C4-2B (cell line): ENCODE measurements at regions not wholly inside any gene's neighbourhood (a gene's known extent, or its start where the extent isn't known, plus 50 kb on each side); places are given as distances from the start of the nearest gene placed in this dataset.

ENCODE experiments used
- H3K27ac ChIP-seq: fragments of 450-650 bp; 2 replicates; pipeline ENCODE4 v1.5.1; 2017
- ZFX ChIP-seq: fragments of 450-650 bp; IDR thresholded peaks from 2 replicates; pipeline ENCODE4 v1.6.1; 2017
- TF ChIP-seq, protein P1 (sequence below): fragments of 450-650 bp; conservative IDR thresholded peaks from 2 replicates; pipeline ENCODE4 v1.5.1; 2017; ENCODE audit warnings: mild to moderate bottlenecking

DNA sequence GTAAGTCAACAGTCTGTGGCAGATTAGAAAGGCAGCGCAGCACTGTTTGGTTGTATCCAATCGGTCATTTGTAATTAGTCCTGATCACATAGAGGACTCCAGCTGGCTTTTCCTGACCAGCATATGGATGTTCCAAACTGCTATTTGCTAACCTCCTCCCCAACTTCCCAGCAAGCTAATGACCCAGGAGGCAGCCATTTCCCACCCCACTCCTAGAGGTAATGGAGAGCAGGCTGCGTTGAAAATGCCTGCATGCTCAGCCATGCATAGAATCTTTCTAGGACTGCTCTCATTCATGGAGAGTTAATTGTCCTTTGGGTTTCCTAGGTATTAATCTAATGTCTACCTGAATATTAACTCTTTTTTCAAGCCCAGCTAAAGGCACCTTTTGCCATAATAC lies 850.6 kb upstream of the WWC1 start:
- no peak for TF ChIP-seq ZFX
- TF ChIP-seq, protein P1, sequence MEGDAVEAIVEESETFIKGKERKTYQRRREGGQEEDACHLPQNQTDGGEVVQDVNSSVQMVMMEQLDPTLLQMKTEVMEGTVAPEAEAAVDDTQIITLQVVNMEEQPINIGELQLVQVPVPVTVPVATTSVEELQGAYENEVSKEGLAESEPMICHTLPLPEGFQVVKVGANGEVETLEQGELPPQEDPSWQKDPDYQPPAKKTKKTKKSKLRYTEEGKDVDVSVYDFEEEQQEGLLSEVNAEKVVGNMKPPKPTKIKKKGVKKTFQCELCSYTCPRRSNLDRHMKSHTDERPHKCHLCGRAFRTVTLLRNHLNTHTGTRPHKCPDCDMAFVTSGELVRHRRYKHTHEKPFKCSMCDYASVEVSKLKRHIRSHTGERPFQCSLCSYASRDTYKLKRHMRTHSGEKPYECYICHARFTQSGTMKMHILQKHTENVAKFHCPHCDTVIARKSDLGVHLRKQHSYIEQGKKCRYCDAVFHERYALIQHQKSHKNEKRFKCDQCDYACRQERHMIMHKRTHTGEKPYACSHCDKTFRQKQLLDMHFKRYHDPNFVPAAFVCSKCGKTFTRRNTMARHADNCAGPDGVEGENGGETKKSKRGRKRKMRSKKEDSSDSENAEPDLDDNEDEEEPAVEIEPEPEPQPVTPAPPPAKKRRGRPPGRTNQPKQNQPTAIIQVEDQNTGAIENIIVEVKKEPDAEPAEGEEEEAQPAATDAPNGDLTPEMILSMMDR, result no peak
- H3K27ac ChIP-seq, result no peak overlapping the region

GRCh38 chr5:167442922-167443321 lies 848.5 kb upstream of the WWC1 start:
- TF ChIP-seq, protein P1, result no peak
- TF ChIP-seq ZFX, result no peak
- H3K27ac ChIP-seq, result no peak overlapping the region

GRCh38 chr5:167447466-167448375 lies 843.7 kb upstream of the WWC1 start:
- H3K27ac ChIP-seq, result peak overlapping the region; percentile 36; the same call in 1 of the 2 replicates
- TF ChIP-seq ZFX, result no peak
- TF ChIP-seq, protein P1, result no peak; the same call in 1 of the 2 replicates

- H3K27ac ChIP-seq, result peak overlapping the region; percentile 36; the same call in 1 of the 2 replicates
- TF ChIP-seq, protein P1, result no peak
- TF ChIP-seq ZFX, result no peak
Measured at GRCh38 chr5:167448376-167448775, 843.1 kb upstream of the WWC1 start.

GRCh38 chr5:167451076-167451475 lies 840.4 kb upstream of the WWC1 start:
- H3K27ac ChIP-seq, result no peak overlapping the region
- TF ChIP-seq, protein P1, result no peak
- TF ChIP-seq ZFX, result no peak

DNA sequence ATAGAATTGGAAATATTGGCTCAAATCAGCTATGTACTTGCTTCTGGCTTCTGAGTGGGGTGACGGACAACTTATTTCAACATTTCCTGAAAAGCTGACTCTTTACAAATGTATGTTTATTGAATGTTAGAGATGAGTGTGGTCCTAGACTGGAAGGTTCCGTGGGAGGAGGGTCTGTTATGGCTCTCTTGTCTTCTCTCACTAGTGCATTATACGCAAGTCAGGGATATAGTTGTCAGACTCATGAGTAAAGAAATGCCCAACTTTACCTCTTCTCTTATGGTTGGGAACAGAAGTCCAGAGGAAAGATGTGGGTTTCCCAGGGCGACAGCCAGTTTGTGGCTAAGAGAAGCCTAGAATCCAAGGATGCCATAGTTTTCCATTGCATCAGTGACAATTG lies 839.3 kb upstream of the WWC1 start:
- no peak for TF ChIP-seq ZFX
- TF ChIP-seq, protein P1, result no peak

GRCh38 chr5:167453246-167454030 lies 838.0 kb upstream of the WWC1 start:
- TF ChIP-seq, protein P1, result no peak
- TF ChIP-seq ZFX, result no peak
- no peak overlapping the region for H3K27ac ChIP-seq

More for the DNA sequence above, 839.3 kb upstream of the WWC1 start:
- no peak overlapping the region for H3K27ac ChIP-seq
